Endothelial cell of hepatic sinusoid (primary cell): ENCODE measurements at regions not wholly inside any gene's neighbourhood (a gene's known extent, or its start where the extent isn't known, plus 50 kb on each side); places are given as distances from the start of the nearest gene placed in this dataset.
"Not testable (repeated sequence)": the region's sequence is repeated elsewhere in the genome, so short reads cannot be mapped to it uniquely, and the experiment has no call there.

Source experiments
- in situ Hi-C: cut with HindIII; loops from 2 replicates; pipeline ENCODE4 v1.10.0; 2017; ENCODE audit warnings: low sequenced_read_pairs

- in situ Hi-C loops, result not testable (repeated sequence)
Measured at GRCh38 chr19:28084659-28085157, 1128.2 kb downstream of the UQCRFS1 start.

GRCh38 chr19:28076628-28077027 lies 1136.3 kb downstream of the UQCRFS1 start:
- in situ Hi-C loops, result no loop called here

- in situ Hi-C loops, result no loop called here
Measured at GRCh38 chr19:28075229-28075628, 1137.7 kb downstream of the UQCRFS1 start.

GRCh38 chr19:28074773-28075172 lies 1138.2 kb downstream of the UQCRFS1 start:
- in situ Hi-C loops, result no loop called here

- in situ Hi-C loops, result no loop called here
Measured at GRCh38 chr19:28067882-28068281, 1145.1 kb downstream of the UQCRFS1 start.

- in situ Hi-C loops, result no loop called here
Measured at GRCh38 chr19:28066988-28067387, 1146.0 kb downstream of the UQCRFS1 start.

GRCh38 chr19:28066161-28066560 lies 1146.8 kb downstream of the UQCRFS1 start:
- in situ Hi-C loops, result no loop called here

GRCh38 chr19:28065026-28065425 lies 1147.9 kb downstream of the UQCRFS1 start:
- in situ Hi-C loops, result no loop called here

GRCh38 chr19:28063702-28064101 lies 1149.2 kb downstream of the UQCRFS1 start:
- in situ Hi-C loops, result no loop called here

- in situ Hi-C loops, result no loop called here
Measured at GRCh38 chr19:28061111-28061510, 1151.8 kb downstream of the UQCRFS1 start.

- in situ Hi-C loops, result not testable (repeated sequence)
Measured at GRCh38 chr19:28057026-28057425, 1155.9 kb downstream of the UQCRFS1 start.

GRCh38 chr19:28051047-28051446 lies 1161.9 kb downstream of the UQCRFS1 start:
- in situ Hi-C loops, result no loop called here

- in situ Hi-C loops, result no loop called here
Measured at GRCh38 chr19:28049875-28050274, 1163.1 kb downstream of the UQCRFS1 start.

GRCh38 chr19:28046932-28047331 lies 1166.0 kb downstream of the UQCRFS1 start:
- in situ Hi-C loops, result no loop called here

- in situ Hi-C loops, result no loop called here
Measured at GRCh38 chr19:28045621-28046020, 1167.3 kb downstream of the UQCRFS1 start.

- in situ Hi-C loops, result no loop called here
Measured at GRCh38 chr19:28044477-28044876, 1168.5 kb downstream of the UQCRFS1 start.

GRCh38 chr19:28042516-28042915 lies 1170.4 kb downstream of the UQCRFS1 start:
- in situ Hi-C loops, result no loop called here

- in situ Hi-C loops, result no loop called here
Measured at GRCh38 chr19:28039677-28040381, 1173.1 kb downstream of the UQCRFS1 start.

GRCh38 chr19:28037186-28037585 lies 1175.8 kb downstream of the UQCRFS1 start:
- in situ Hi-C loops, result no loop called here

GRCh38 chr19:28036486-28036885 lies 1176.5 kb downstream of the UQCRFS1 start:
- in situ Hi-C loops, result no loop called here

- in situ Hi-C loops, result no loop called here
Measured at GRCh38 chr19:28034936-28035335, 1178.0 kb downstream of the UQCRFS1 start.

- in situ Hi-C loops, result no loop called here
Measured at GRCh38 chr19:28028881-28029444, 1184.0 kb downstream of the UQCRFS1 start.
